Right forelimb (tissue), 1 donor: ENCODE measurements at regions not wholly inside any gene's neighbourhood (a gene's known extent, or its start where the extent isn't known, plus 50 kb on each side); places are given as distances from the start of the nearest gene placed in this dataset.

Experiments
- DNase-seq: peaks from one replicate; pipeline ENCODE4 v3.0.0-alpha.2; 2018

GRCh38 chr4:25531272-25531671 lies 124.4 kb upstream of the SLC34A2 start:
- DNase-seq = no peak

- no peak for DNase-seq
These were observed 123.1 kb upstream of the SLC34A2 start for GRCh38 chr4:25532591-25532990.

GRCh38 chr4:25533256-25533655 lies 122.4 kb upstream of the SLC34A2 start:
- DNase-seq = no peak

GRCh38 chr4:25535278-25535677 lies 120.4 kb upstream of the SLC34A2 start:
- DNase-seq = no peak

GRCh38 chr4:25535701-25536473 lies 119.8 kb upstream of the SLC34A2 start:
- no peak for DNase-seq

GRCh38 chr4:25536564-25537320 lies 118.9 kb upstream of the SLC34A2 start:
- DNase-seq = no peak

- DNase-seq = no peak
These were observed 117.2 kb upstream of the SLC34A2 start for GRCh38 chr4:25538430-25538829.

GRCh38 chr4:25539241-25539640 lies 116.4 kb upstream of the SLC34A2 start:
- DNase-seq = no peak

- DNase-seq = no peak
These were observed 114.9 kb upstream of the SLC34A2 start for GRCh38 chr4:25540734-25541133.

GRCh38 chr4:25547343-25547742 lies 108.3 kb upstream of the SLC34A2 start:
- DNase-seq = no peak

- DNase-seq = no peak
These were observed 106.2 kb upstream of the SLC34A2 start for GRCh38 chr4:25549413-25549812.

GRCh38 chr4:25550376-25551030 lies 105.1 kb upstream of the SLC34A2 start:
- no peak for DNase-seq

- DNase-seq = no peak
These were observed 104.0 kb upstream of the SLC34A2 start for GRCh38 chr4:25551605-25552004.

- DNase-seq = peak; percentile 60
These were observed 102.9 kb upstream of the SLC34A2 start for GRCh38 chr4:25552580-25553271.

- DNase-seq = no peak
These were observed 96.1 kb upstream of the SLC34A2 start for GRCh38 chr4:25559508-25559907.

GRCh38 chr4:25560605-25561004 lies 95.0 kb upstream of the SLC34A2 start:
- no peak for DNase-seq

- DNase-seq = no peak
These were observed 92.5 kb upstream of the SLC34A2 start for GRCh38 chr4:25563071-25563564.

- DNase-seq = no peak
These were observed 90.8 kb upstream of the SLC34A2 start for GRCh38 chr4:25564836-25565235.

- DNase-seq = no peak
These were observed 88.4 kb upstream of the SLC34A2 start for GRCh38 chr4:25567253-25567652.

GRCh38 chr4:25569716-25570115 lies 85.9 kb upstream of the SLC34A2 start:
- no peak for DNase-seq

GRCh38 chr4:25575611-25576010 lies 80.0 kb upstream of the SLC34A2 start:
- DNase-seq = no peak

- no peak for DNase-seq
These were observed 77.2 kb upstream of the SLC34A2 start for GRCh38 chr4:25578432-25578831.
